ENCODE measurements at regions not wholly inside any gene's neighbourhood (a gene's known extent, or its start where the extent isn't known, plus 50 kb on each side); places are given as distances from the start of the nearest gene placed in this dataset.
"Not testable (repeated sequence)": the region's sequence is repeated elsewhere in the genome, so short reads cannot be mapped to it uniquely, and the experiment has no call there.

- no peak overlapping the region for H3K4me3 ChIP-seq (ENCODE audit: low read length)
- H3K79me2 ChIP-seq (replicated peaks; ENCODE audit: insufficient read depth, low read length) = no peaks in the 10 kb centered on the region
- no peaks in the 10 kb centered on the region for H3K9me2 ChIP-seq (ENCODE audit: insufficient read depth, low read length)
- no peak overlapping the region for H3K4me2 ChIP-seq (ENCODE audit: low read length)
- no peaks in the 10 kb centered on the region for H3F3A ChIP-seq (ENCODE audit: insufficient read depth, low read length, poor library complexity, severe bottlenecking)
- H3K9me3 ChIP-seq (ENCODE audit: low read length) = no peaks in the 10 kb centered on the region
- no peaks in the 10 kb centered on the region for H3K36me3 ChIP-seq (ENCODE audit: insufficient read depth, low read length)
- H2AFZ ChIP-seq (ENCODE audit: low read depth, low read length) = no peak overlapping the region
- TF ChIP-seq TAF1 (IDR thresholded peaks at IDR 0.05; ENCODE audit: low read depth) (no peak), EP300 (conservative IDR thresholded peaks at IDR 0.05; ENCODE audit: poor library complexity, severe bottlenecking) (peak; percentile 95), POLR2AphosphoS5 (IDR thresholded peaks at IDR 0.05) (peak; percentile 100), RAD21 (conservative IDR thresholded peaks at IDR 0.05) (peak; percentile 24), SMC3 (conservative IDR thresholded peaks at IDR 0.05; ENCODE audit: poor library complexity) (no peak)
- TF ChIP-seq, protein P1, sequence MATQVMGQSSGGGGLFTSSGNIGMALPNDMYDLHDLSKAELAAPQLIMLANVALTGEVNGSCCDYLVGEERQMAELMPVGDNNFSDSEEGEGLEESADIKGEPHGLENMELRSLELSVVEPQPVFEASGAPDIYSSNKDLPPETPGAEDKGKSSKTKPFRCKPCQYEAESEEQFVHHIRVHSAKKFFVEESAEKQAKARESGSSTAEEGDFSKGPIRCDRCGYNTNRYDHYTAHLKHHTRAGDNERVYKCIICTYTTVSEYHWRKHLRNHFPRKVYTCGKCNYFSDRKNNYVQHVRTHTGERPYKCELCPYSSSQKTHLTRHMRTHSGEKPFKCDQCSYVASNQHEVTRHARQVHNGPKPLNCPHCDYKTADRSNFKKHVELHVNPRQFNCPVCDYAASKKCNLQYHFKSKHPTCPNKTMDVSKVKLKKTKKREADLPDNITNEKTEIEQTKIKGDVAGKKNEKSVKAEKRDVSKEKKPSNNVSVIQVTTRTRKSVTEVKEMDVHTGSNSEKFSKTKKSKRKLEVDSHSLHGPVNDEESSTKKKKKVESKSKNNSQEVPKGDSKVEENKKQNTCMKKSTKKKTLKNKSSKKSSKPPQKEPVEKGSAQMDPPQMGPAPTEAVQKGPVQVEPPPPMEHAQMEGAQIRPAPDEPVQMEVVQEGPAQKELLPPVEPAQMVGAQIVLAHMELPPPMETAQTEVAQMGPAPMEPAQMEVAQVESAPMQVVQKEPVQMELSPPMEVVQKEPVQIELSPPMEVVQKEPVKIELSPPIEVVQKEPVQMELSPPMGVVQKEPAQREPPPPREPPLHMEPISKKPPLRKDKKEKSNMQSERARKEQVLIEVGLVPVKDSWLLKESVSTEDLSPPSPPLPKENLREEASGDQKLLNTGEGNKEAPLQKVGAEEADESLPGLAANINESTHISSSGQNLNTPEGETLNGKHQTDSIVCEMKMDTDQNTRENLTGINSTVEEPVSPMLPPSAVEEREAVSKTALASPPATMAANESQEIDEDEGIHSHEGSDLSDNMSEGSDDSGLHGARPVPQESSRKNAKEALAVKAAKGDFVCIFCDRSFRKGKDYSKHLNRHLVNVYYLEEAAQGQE (IDR thresholded peaks at IDR 0.05; ENCODE audit: borderline replicate concordance) = peak; percentile 67
- TF ChIP-seq, protein P2, sequence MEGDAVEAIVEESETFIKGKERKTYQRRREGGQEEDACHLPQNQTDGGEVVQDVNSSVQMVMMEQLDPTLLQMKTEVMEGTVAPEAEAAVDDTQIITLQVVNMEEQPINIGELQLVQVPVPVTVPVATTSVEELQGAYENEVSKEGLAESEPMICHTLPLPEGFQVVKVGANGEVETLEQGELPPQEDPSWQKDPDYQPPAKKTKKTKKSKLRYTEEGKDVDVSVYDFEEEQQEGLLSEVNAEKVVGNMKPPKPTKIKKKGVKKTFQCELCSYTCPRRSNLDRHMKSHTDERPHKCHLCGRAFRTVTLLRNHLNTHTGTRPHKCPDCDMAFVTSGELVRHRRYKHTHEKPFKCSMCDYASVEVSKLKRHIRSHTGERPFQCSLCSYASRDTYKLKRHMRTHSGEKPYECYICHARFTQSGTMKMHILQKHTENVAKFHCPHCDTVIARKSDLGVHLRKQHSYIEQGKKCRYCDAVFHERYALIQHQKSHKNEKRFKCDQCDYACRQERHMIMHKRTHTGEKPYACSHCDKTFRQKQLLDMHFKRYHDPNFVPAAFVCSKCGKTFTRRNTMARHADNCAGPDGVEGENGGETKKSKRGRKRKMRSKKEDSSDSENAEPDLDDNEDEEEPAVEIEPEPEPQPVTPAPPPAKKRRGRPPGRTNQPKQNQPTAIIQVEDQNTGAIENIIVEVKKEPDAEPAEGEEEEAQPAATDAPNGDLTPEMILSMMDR (IDR thresholded peaks at IDR 0.05; ENCODE audit: poor library complexity, severe bottlenecking) = no peak
- H3K27ac ChIP-seq (ENCODE audit: low read length) = no peak overlapping the region
- no peaks in the 10 kb centered on the region for H4K20me1 ChIP-seq (ENCODE audit: insufficient read depth)
- H3K9ac ChIP-seq (ENCODE audit: low read length) = no peak overlapping the region
- H3K27me3 ChIP-seq (ENCODE audit: insufficient read depth, low read depth, low read length) = no peaks in the 10 kb centered on the region
Measured at GRCh38 chr5:166725593-166725992, 1565.9 kb upstream of the WWC1 start.

DNA sequence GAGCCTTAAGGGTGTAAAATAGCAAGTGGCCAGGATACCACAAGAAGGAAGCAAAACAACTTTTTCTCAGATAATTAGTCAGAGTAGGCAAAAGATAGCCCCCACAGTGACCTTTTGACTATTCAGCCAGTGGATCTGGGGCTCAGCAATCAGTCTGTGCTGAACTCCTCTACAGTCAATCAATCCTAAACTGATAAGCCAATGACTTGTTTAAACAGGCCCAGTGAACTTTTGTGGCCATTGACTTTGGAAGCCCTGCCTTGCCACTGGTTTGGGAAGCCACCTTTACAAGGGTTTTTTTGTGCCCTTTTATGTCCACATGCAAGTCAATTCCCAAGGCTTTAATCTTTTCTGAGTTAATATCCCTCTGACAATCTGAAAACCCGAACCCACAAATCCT, 1565.0 kb upstream of the WWC1 start:
- Histone ChIP-seq H2AFZ (ENCODE audit: low read depth, low read length) (no peak overlapping the region), H3K9me3 (ENCODE audit: low read length) (no peaks in the 10 kb centered on the region), H3K27ac (ENCODE audit: low read length) (no peak overlapping the region), H3K9ac (ENCODE audit: low read length) (no peak overlapping the region), H4K20me1 (ENCODE audit: insufficient read depth) (no peaks in the 10 kb centered on the region), H3K4me2 (ENCODE audit: low read length) (no peak overlapping the region), H3K4me3 (ENCODE audit: low read length) (no peak overlapping the region), H3K36me3 (ENCODE audit: insufficient read depth, low read length) (no peaks in the 10 kb centered on the region), H3F3A (ENCODE audit: insufficient read depth, low read length, poor library complexity, severe bottlenecking) (no peaks in the 10 kb centered on the region), H3K27me3 (ENCODE audit: insufficient read depth, low read depth, low read length) (no peaks in the 10 kb centered on the region), H3K9me2 (ENCODE audit: insufficient read depth, low read length) (no peaks in the 10 kb centered on the region), H3K79me2 (replicated peaks; ENCODE audit: insufficient read depth, low read length) (no peaks in the 10 kb centered on the region)
- TF ChIP-seq, protein P1 (IDR thresholded peaks at IDR 0.05; ENCODE audit: borderline replicate concordance) = no peak
- TF ChIP-seq RAD21 (conservative IDR thresholded peaks at IDR 0.05) (no peak), POLR2AphosphoS5 (IDR thresholded peaks at IDR 0.05) (no peak), SMC3 (conservative IDR thresholded peaks at IDR 0.05; ENCODE audit: poor library complexity) (no peak), EZH2 (IDR thresholded peaks at IDR 0.05; ENCODE audit: borderline replicate concordance, insufficient read depth, low read length, poor library complexity, severe bottlenecking) (no peak), MXI1 (conservative IDR thresholded peaks at IDR 0.05; ENCODE audit: poor library complexity, severe bottlenecking) (no peak), EP300 (conservative IDR thresholded peaks at IDR 0.05; ENCODE audit: poor library complexity, severe bottlenecking) (no peak), TAF1 (IDR thresholded peaks at IDR 0.05; ENCODE audit: low read depth) (no peak)

DNA sequence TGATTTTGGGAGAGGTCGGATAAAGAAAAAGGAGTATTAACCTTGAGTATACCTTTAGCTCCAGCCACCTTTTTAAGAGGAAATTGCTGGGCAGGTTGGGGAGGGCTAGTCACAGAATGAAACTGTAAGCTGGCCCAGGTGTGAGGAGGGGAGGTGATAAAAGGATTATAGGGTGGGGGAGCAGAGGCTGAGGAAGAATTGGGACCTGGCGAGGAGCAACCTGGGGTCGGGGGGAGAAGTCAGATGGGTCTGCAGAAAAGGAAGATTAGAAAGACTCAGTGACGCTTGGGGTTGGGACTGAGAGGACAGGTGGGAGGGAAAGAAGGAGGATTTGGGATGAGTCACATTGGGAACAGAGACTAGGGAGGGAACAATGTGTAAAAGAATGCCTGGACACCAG, 1548.5 kb upstream of the WWC1 start:
- H3K79me2 ChIP-seq (replicated peaks; ENCODE audit: insufficient read depth, low read length); H3K4me2 ChIP-seq (ENCODE audit: low read length); H2AFZ ChIP-seq (ENCODE audit: low read depth, low read length); H3F3A ChIP-seq (ENCODE audit: insufficient read depth, low read length, poor library complexity, severe bottlenecking); H4K20me1 ChIP-seq (ENCODE audit: insufficient read depth); H3K9me3 ChIP-seq (ENCODE audit: low read length); H3K36me3 ChIP-seq (ENCODE audit: insufficient read depth, low read length); H3K4me3 ChIP-seq (ENCODE audit: low read length); H3K27ac ChIP-seq (ENCODE audit: low read length); H3K9me2 ChIP-seq (ENCODE audit: insufficient read depth, low read length); H3K9ac ChIP-seq (ENCODE audit: low read length); H3K27me3 ChIP-seq (ENCODE audit: insufficient read depth, low read depth, low read length): not testable (repeated sequence)
